Mucosa of descending colon (tissue), 3 donors: ENCODE measurements at regions not wholly inside any gene's neighbourhood (a gene's known extent, or its start where the extent isn't known, plus 50 kb on each side); places are given as distances from the start of the nearest gene placed in this dataset.

Source experiments
- ATAC-seq: fragments of 200-7000 bp; cut with Tn5 transposase; one replicate; pipeline ENCODE4 v1.9.1; 2020; ENCODE audit warnings: mild to moderate bottlenecking, moderate library complexity
- DNase-seq, 3 donors: peaks; one replicate each; pipeline ENCODE4 v3.0.0-alpha.2; 2020
- H3K36me3 ChIP-seq: fragments of 200-600 bp; one replicate; pipeline ENCODE4 v1.8.0; 2021; ENCODE audit warnings: low read depth, mild to moderate bottlenecking
- H3K4me1 ChIP-seq: fragments of 200-600 bp; one replicate; pipeline ENCODE4 v1.8.0; 2021; ENCODE audit warnings: low read depth, mild to moderate bottlenecking
- H3K4me3 ChIP-seq: fragments of 200-600 bp; one replicate; pipeline ENCODE4 v1.8.0; 2021; ENCODE audit warnings: mild to moderate bottlenecking
- H3K9me3 ChIP-seq: fragments of 200-600 bp; one replicate; pipeline ENCODE4 v1.8.0; 2021; ENCODE audit warnings: mild to moderate bottlenecking
- intact Hi-C, 2 donors: fragments of 100-400 bp; cut with DNase I in 1 of 2; cut with micrococcal nuclease in 1 of 2; formaldehyde crosslinking; loops; one replicate each; pipeline versions ENCODE4 v1.11.0 to v1.11.1; 2022; cut with DNase I, micrococcal nuclease
- TF ChIP-seq, protein P1 (sequence below): fragments of 200-600 bp; IDR thresholded peaks from one replicate; pipeline ENCODE4 v1.8.0; 2022; ENCODE audit warnings: antibody characterized with exemption, mild to moderate bottlenecking
- donor health status: DM: no; HTN: no; CAD: no; lungs with moderate emphysema.
- donor health status: DM: no; HTN: no; CAD: no.
- donor health status: DM: no; HTN: yes; CAD: no.

- DNase-seq = no peak
- no peak overlapping the region for H3K4me3 ChIP-seq
- H3K4me1 ChIP-seq = no peaks in the 10 kb centered on the region
- intact Hi-C loops = no loop called here
- TF ChIP-seq, protein P1, sequence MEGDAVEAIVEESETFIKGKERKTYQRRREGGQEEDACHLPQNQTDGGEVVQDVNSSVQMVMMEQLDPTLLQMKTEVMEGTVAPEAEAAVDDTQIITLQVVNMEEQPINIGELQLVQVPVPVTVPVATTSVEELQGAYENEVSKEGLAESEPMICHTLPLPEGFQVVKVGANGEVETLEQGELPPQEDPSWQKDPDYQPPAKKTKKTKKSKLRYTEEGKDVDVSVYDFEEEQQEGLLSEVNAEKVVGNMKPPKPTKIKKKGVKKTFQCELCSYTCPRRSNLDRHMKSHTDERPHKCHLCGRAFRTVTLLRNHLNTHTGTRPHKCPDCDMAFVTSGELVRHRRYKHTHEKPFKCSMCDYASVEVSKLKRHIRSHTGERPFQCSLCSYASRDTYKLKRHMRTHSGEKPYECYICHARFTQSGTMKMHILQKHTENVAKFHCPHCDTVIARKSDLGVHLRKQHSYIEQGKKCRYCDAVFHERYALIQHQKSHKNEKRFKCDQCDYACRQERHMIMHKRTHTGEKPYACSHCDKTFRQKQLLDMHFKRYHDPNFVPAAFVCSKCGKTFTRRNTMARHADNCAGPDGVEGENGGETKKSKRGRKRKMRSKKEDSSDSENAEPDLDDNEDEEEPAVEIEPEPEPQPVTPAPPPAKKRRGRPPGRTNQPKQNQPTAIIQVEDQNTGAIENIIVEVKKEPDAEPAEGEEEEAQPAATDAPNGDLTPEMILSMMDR = no peak
- no peaks in the 10 kb centered on the region for H3K36me3 ChIP-seq
- H3K9me3 ChIP-seq = no peaks in the 10 kb centered on the region
- ATAC-seq = no peak
Measured at GRCh38 chr14:30482276-30482675, 76.7 kb upstream of the G2E3 start.

DNA sequence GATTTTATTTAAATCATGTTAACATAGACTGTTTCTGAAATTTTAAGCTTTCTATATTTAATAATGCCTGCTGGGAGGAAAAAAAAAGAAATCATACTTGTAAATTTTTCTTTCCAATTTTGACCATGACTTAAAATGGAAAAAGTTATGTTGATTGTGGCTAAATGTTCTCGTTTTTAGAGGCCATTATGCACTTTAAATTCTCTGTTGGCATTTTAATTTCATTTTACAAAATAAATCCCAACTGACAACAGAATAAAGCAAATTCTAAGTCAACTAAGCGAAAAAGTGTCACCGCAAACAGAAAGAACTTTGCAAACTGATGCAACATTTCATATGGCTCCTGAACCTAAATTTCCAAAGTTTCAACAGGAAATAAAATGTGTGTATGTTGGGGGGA, 74.8 kb upstream of the G2E3 start:
- intact Hi-C loops = no loop called here
- H3K9me3 ChIP-seq = no peaks in the 10 kb centered on the region
- DNase-seq (no peak), ATAC-seq (no peak)
- no peaks in the 10 kb centered on the region for H3K4me1 ChIP-seq
- TF ChIP-seq, protein P1 = no peak
- H3K4me3 ChIP-seq = no peak overlapping the region
- no peaks in the 10 kb centered on the region for H3K36me3 ChIP-seq

DNA sequence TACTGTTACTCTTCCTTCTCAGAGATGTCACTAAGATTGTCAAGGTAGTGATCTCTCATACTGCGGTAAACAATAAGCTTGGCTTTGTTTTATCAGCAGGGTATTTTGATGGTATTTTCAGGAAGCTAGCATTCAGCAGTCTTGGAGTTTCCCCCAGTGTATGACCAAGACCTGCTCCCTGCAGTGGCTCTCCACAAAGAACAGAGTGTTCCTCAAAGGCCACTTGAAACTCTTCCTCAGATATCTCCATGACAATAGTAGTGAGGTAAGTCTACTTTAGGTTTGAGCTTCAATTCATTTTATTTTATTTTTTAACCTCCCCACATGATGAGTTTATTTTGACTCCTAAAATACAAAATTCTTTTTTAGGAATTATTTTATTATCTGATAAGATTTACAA, 74.0 kb upstream of the G2E3 start:
- no peak for ATAC-seq
- TF ChIP-seq, protein P1 = no peak
- H3K9me3 ChIP-seq = no peaks in the 10 kb centered on the region
- no peaks in the 10 kb centered on the region for H3K4me1 ChIP-seq
- intact Hi-C loops = no loop called here
- no peak for DNase-seq
- no peaks in the 10 kb centered on the region for H3K36me3 ChIP-seq
- no peak overlapping the region for H3K4me3 ChIP-seq

DNA sequence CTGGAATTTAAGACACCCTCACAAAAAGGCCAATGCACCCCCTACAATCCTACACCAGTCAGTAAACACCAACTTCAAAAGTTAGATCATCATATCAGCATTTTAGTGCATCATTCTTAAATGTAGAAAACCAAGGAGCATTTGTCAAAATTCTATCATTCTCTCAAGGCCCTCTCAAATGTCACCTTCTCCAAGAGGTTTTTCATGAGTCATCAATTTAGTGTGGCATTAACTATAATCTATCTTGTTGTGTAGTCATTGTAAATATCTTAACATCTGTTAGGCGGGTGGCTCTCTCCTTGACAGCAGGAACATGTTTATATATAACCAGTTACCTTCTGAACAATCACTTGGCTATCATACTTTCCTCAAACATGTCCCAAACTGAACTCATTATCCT, 62.1 kb upstream of the G2E3 start:
- TF ChIP-seq, protein P1 = no peak
- intact Hi-C loops = no loop called here
- Histone ChIP-seq H3K4me1 (no peaks in the 10 kb centered on the region), H3K4me3 (no peak overlapping the region), H3K36me3 (no peaks in the 10 kb centered on the region), H3K9me3 (no peaks in the 10 kb centered on the region)
- ATAC-seq (no peak), DNase-seq (no peak)

- Histone ChIP-seq H3K9me3 (no peaks in the 10 kb centered on the region), H3K36me3 (no peaks in the 10 kb centered on the region), H3K4me3 (no peak overlapping the region), H3K4me1 (no peaks in the 10 kb centered on the region)
- TF ChIP-seq, protein P1 = no peak
- intact Hi-C loops = no loop called here
- ATAC-seq (no peak), DNase-seq (no peak)
Measured at GRCh38 chr14:30499358-30499757, 59.6 kb upstream of the G2E3 start.

DNA sequence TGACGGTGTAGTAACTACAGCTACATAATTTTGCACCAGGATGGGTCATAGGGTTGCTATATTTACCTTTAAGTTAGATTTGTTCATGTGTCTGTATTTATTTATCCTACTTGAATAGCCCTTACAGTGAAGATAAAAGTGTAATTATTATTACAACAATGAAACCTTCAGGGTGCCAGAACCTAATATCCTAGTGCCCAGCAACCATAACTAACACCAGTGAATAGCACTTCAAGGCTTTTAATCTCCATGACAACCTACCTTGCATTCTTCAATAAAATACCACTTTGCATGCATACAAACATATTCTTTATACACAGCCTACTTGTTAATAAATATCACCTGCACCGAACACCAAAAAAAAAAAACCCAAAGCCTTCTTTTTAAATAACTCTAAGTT, 58.7 kb upstream of the G2E3 start:
- no peak overlapping the region for H3K4me3 ChIP-seq

More for the DNA sequence above, 58.7 kb upstream of the G2E3 start:
- intact Hi-C loops = no loop called here
- ATAC-seq (no peak), DNase-seq (no peak)
- Histone ChIP-seq H3K9me3 (no peaks in the 10 kb centered on the region), H3K4me1 (no peaks in the 10 kb centered on the region), H3K36me3 (no peaks in the 10 kb centered on the region)
- TF ChIP-seq, protein P1 = no peak
